H9 (cell line): ENCODE measurements at regions not wholly inside any gene's neighbourhood (a gene's known extent, or its start where the extent isn't known, plus 50 kb on each side); places are given as distances from the start of the nearest gene placed in this dataset.

Experiments used
- DNase-seq: peaks from one replicate; pipeline ENCODE4 v3.0.0-alpha.2; 2017
- H2AFZ ChIP-seq: one replicate; pipeline ENCODE4 v1.6.1; 2013; ENCODE audit warnings: mild to moderate bottlenecking, low read length, control low read depth, moderate library complexity
- H2AK5ac ChIP-seq: 2 replicates; pipeline ENCODE4 v1.6.1; 2013; ENCODE audit warnings: low read length, control low read depth, mixed read lengths; ENCODE audit not compliant: insufficient read length
- H2BK120ac ChIP-seq: one replicate; pipeline ENCODE4 v1.6.1; 2013; ENCODE audit warnings: low read depth, mild to moderate bottlenecking, low read length, control low read depth, inconsistent platforms; ENCODE audit not compliant: poor library complexity, severe bottlenecking
- H2BK12ac ChIP-seq: 2 replicates; pipeline ENCODE4 v1.6.1; 2013; ENCODE audit warnings: low read length, control low read depth, mixed read lengths, low read depth; ENCODE audit not compliant: insufficient read length
- H2BK15ac ChIP-seq: 2 replicates; pipeline ENCODE4 v1.6.1; 2013; ENCODE audit warnings: low read depth, low read length, control low read depth
- H2BK20ac ChIP-seq: one replicate; pipeline ENCODE4 v1.6.1; 2013; ENCODE audit warnings: low read depth, mild to moderate bottlenecking, low read length, control low read depth, inconsistent platforms; ENCODE audit not compliant: poor library complexity, severe bottlenecking
- H2BK5ac ChIP-seq: 2 replicates; pipeline ENCODE4 v1.6.1; 2013; ENCODE audit warnings: low read length, control low read depth, mixed read lengths; ENCODE audit not compliant: insufficient read length
- H3K14ac ChIP-seq: 2 replicates; pipeline ENCODE4 v1.6.1; 2013; ENCODE audit warnings: low read length, control low read depth; ENCODE audit not compliant: insufficient read depth
- H3K18ac ChIP-seq: 2 replicates; pipeline ENCODE4 v1.6.1; 2013; ENCODE audit warnings: low read depth, mild to moderate bottlenecking, mixed read lengths, low read length, control low read depth; ENCODE audit not compliant: insufficient read length
- H3K23ac ChIP-seq: 2 replicates; pipeline ENCODE4 v1.6.1; 2013; ENCODE audit warnings: low read length, control low read depth, mixed read lengths, low read depth; ENCODE audit not compliant: insufficient read length
- H3K23me2 ChIP-seq: 2 replicates; pipeline ENCODE4 v1.6.1; 2013; ENCODE audit warnings: low read depth, mild to moderate bottlenecking, mixed read lengths, low read length, control low read depth; ENCODE audit not compliant: insufficient read length, poor library complexity, severe bottlenecking
- H3K27ac ChIP-seq: 2 replicates; pipeline ENCODE4 v1.5.1; 2013; ENCODE audit warnings: low read length, control low read depth, mixed read lengths, low read depth; ENCODE audit not compliant: insufficient read length
- H3K27me3 ChIP-seq: 2 replicates; pipeline ENCODE4 v1.6.1; 2013; ENCODE audit warnings: low read length, control low read depth, inconsistent platforms; ENCODE audit not compliant: insufficient read depth
- H3K4ac ChIP-seq: 2 replicates; pipeline ENCODE4 v1.6.1; 2013; ENCODE audit warnings: low read depth, mild to moderate bottlenecking, control low read depth, inconsistent platforms, low read length, moderate library complexity
- H3K4me1 ChIP-seq: 2 replicates; pipeline ENCODE4 v1.6.1; 2013; ENCODE audit warnings: low read length, control low read depth, inconsistent platforms; ENCODE audit not compliant: insufficient read depth
- H3K4me2 ChIP-seq: 2 replicates; pipeline ENCODE4 v1.6.1; 2013; ENCODE audit warnings: low read length, control low read depth, mixed read lengths; ENCODE audit not compliant: insufficient read length, insufficient read depth
- H3K56ac ChIP-seq: 2 replicates; pipeline ENCODE4 v1.6.1; 2013; ENCODE audit warnings: low read depth, mild to moderate bottlenecking, mixed read lengths, low read length, control low read depth; ENCODE audit not compliant: insufficient read length
- H3K79me1 ChIP-seq: 2 replicates; pipeline ENCODE4 v1.6.1; 2013; ENCODE audit warnings: low read depth, mild to moderate bottlenecking, moderate library complexity, low read length, control low read depth, inconsistent platforms; ENCODE audit not compliant: insufficient read depth, poor library complexity, severe bottlenecking
- H3K79me2 ChIP-seq: 2 replicates; pipeline ENCODE4 v1.6.1; 2013; ENCODE audit warnings: low read length, control low read depth, inconsistent platforms; ENCODE audit not compliant: insufficient read depth
- H3K9ac ChIP-seq: 2 replicates; pipeline ENCODE4 v1.6.1; 2013; ENCODE audit warnings: low read length, control low read depth, mixed read lengths; ENCODE audit not compliant: insufficient read length; ENCODE audit errors: extremely low read depth
- H3K9me3 ChIP-seq: one replicate; pipeline ENCODE4 v1.6.1; 2013; ENCODE audit warnings: low read depth, low read length, inconsistent platforms; ENCODE audit not compliant: control insufficient read depth
- H3T11ph ChIP-seq: one replicate; pipeline ENCODE4 v1.6.1; 2013; ENCODE audit warnings: mild to moderate bottlenecking, low read length, control low read depth, inconsistent platforms
- H4K20me1 ChIP-seq: one replicate; pipeline ENCODE4 v1.6.1; 2013; ENCODE audit not compliant: control insufficient read depth, insufficient read length, insufficient read depth
- H4K5ac ChIP-seq: 2 replicates; pipeline ENCODE4 v1.6.1; 2013; ENCODE audit warnings: low read depth, mild to moderate bottlenecking, mixed read lengths, low read length, control low read depth; ENCODE audit not compliant: insufficient read length
- H4K8ac ChIP-seq: replicated peaks from 2 replicates; pipeline ENCODE4 v1.6.1; 2013; ENCODE audit warnings: low read length, control low read depth, mixed read lengths, low read depth; ENCODE audit not compliant: insufficient read length
- H4K91ac ChIP-seq: 2 replicates; pipeline ENCODE4 v1.6.1; 2013; ENCODE audit warnings: low read depth, mild to moderate bottlenecking, moderate library complexity, mixed read lengths, low read length, control low read depth; ENCODE audit not compliant: insufficient read length
- H3K27ac Mint-ChIP-seq, 3 experiments: 2 replicates in 2 of 3; 3 replicates in 1 of 3; pipeline ENCODE4 v1.8.0; 2020 to 2021; ENCODE audit warnings: mixed read lengths in 3 of 3, mild to moderate bottlenecking in 1 of 3, moderate library complexity in 1 of 3
- H3K27me3 Mint-ChIP-seq: 2 replicates; pipeline ENCODE4 v1.8.0; 2021; ENCODE audit warnings: low read depth, mild to moderate bottlenecking, moderate library complexity, mixed read lengths
- H3K36me3 Mint-ChIP-seq, 3 experiments: 2 replicates in 2 of 3; 3 replicates in 1 of 3; pipeline ENCODE4 v1.8.0; 2020 to 2021; ENCODE audit warnings: low read depth in 3 of 3, mixed read lengths in 3 of 3; ENCODE audit not compliant: insufficient read depth in 1 of 3
- H3K4me1 Mint-ChIP-seq, 2 experiments: 2 replicates each; pipeline ENCODE4 v1.8.0; 2020; ENCODE audit warnings: mixed read lengths in 2 of 2
- H3K4me3 Mint-ChIP-seq, 2 experiments: 2 replicates in 1 of 2; 3 replicates in 1 of 2; pipeline ENCODE4 v1.8.0; 2020 to 2021; ENCODE audit warnings: mild to moderate bottlenecking in 2 of 2, mixed read lengths in 2 of 2, moderate library complexity in 1 of 2
- H3K9me3 Mint-ChIP-seq, 2 experiments: 2 replicates in 1 of 2; 3 replicates in 1 of 2; pipeline ENCODE4 v1.8.0; 2020; ENCODE audit warnings: mild to moderate bottlenecking in 2 of 2, mixed read lengths in 2 of 2, moderate library complexity in 1 of 2
- WGBS: extraction: QIAGEN DNeasy Blood & Tissue Kit; methylation state at CpG from one replicate; pipeline ENCODE4 v1.1.7; 2013; ENCODE audit warnings: missing lambda C conversion rate, low lambda C conversion rate, mixed read lengths; ENCODE audit not compliant: insufficient read length; ENCODE audit errors: extremely low coverage; 5-methylcytosine and 5-hydroxymethylcytosine counted together
- TF ChIP-seq, protein P1 (sequence below): fragments of 200-600 bp; sonication (generic); conservative IDR thresholded peaks from 3 replicates; pipeline ENCODE4 v1.8.0; 2021; ENCODE audit warnings: antibody characterized with exemption, mild to moderate bottlenecking

GRCh38 chr3:66717806-66718205 is 217.0 kb upstream of the LRIG1 start:
- Histone ChIP-seq H3K4me1 (peaks cover 6% of the 10 kb centered on the region), H2BK5ac (no peak overlapping the region), H3K23ac (no peak overlapping the region), H2BK120ac (no peak overlapping the region), H3K4ac (no peak overlapping the region), H3K14ac (no peak overlapping the region), H4K8ac (no peak overlapping the region), H3K23me2 (no peaks in the 10 kb centered on the region), H3K79me2 (no peaks in the 10 kb centered on the region), H3K27me3 (no peaks in the 10 kb centered on the region), H4K20me1 (no peaks in the 10 kb centered on the region), H2BK20ac (no peak overlapping the region), H3K9me3 (no peaks in the 10 kb centered on the region), H2BK15ac (no peak overlapping the region), H2BK12ac (no peak overlapping the region), H3K79me1 (no peaks in the 10 kb centered on the region), H3K56ac (no peak overlapping the region), H3K4me2 (no peak overlapping the region), H3K18ac (no peak overlapping the region), H3T11ph (no peak overlapping the region), H4K91ac (no peak overlapping the region), H4K5ac (no peak overlapping the region), H2AK5ac (no peak overlapping the region), H3K9ac (no peak overlapping the region), H2AFZ (no peak overlapping the region), H3K27ac (no peak overlapping the region)
- Mint-ChIP-seq H3K9me3 (no peaks in the 10 kb centered on the region), H3K4me1 (peaks cover 16 to 21% of the 10 kb centered on the region in 2 experiments), H3K27me3 (peaks cover 2% of the 10 kb centered on the region), H3K27ac (no peak overlapping the region), H3K4me3 (no peak overlapping the region), H3K36me3 (no peaks in the 10 kb centered on the region)
- WGBS = no CpG with 5 or more reads among the region's 7 CpGs
- TF ChIP-seq, protein P1, sequence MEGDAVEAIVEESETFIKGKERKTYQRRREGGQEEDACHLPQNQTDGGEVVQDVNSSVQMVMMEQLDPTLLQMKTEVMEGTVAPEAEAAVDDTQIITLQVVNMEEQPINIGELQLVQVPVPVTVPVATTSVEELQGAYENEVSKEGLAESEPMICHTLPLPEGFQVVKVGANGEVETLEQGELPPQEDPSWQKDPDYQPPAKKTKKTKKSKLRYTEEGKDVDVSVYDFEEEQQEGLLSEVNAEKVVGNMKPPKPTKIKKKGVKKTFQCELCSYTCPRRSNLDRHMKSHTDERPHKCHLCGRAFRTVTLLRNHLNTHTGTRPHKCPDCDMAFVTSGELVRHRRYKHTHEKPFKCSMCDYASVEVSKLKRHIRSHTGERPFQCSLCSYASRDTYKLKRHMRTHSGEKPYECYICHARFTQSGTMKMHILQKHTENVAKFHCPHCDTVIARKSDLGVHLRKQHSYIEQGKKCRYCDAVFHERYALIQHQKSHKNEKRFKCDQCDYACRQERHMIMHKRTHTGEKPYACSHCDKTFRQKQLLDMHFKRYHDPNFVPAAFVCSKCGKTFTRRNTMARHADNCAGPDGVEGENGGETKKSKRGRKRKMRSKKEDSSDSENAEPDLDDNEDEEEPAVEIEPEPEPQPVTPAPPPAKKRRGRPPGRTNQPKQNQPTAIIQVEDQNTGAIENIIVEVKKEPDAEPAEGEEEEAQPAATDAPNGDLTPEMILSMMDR = no peak
- no peak for DNase-seq
